ENCODE measurements at regions not wholly inside any gene's neighbourhood (a gene's known extent, or its start where the extent isn't known, plus 50 kb on each side); places are given as distances from the start of the nearest gene placed in this dataset.

- H3K9me3 ChIP-seq (ENCODE audit: low read depth, low read length, poor library complexity, severe bottlenecking) = no peaks in the 10 kb centered on the region
- H3K27me3 ChIP-seq (replicated peaks; ENCODE audit: insufficient read depth, low read depth, low read length, poor library complexity) = peaks cover 6% of the 10 kb centered on the region
- DNase-seq (ENCODE audit: low spot score) = peak; percentile 69
- no TSS peak for BruUV-seq (replicated peaks)
- ChIA-PET CTCF (no interaction called here), POLR2A (ENCODE audit: low non-redundant PET) (no interaction called here)
- no peak overlapping the region for H3K27ac ChIP-seq (ENCODE audit: low read depth, low read length, poor library complexity, severe bottlenecking)
- intact Hi-C loops (cut with micrococcal nuclease; ENCODE audit: unreplicated experiment) = no loop called here
- TF ChIP-seq CTCF (conservative IDR thresholded peaks at IDR 0.05; ENCODE audit: low read depth, low read length) = no peak
- no peak for TF ChIP-seq EZH2 (IDR thresholded peaks at IDR 0.05; ENCODE audit: borderline replicate concordance, low read depth, low read length, poor library complexity, severe bottlenecking)
- no peaks in the 10 kb centered on the region for H3K4me1 ChIP-seq (ENCODE audit: insufficient read depth, low read length, poor library complexity, severe bottlenecking)
- H3K36me3 ChIP-seq (ENCODE audit: insufficient read depth, low read length, poor library complexity, severe bottlenecking) = no peaks in the 10 kb centered on the region
- H3K4me3 ChIP-seq (ENCODE audit: low read depth, low read length, poor library complexity, severe bottlenecking) = no peak overlapping the region
Measured at GRCh38 chr6:133774356-133774755, 114.6 kb upstream of the TCF21 start.

GRCh38 chr6:133778414-133779130 lies 110.3 kb upstream of the TCF21 start:
- BruUV-seq (replicated peaks) = no TSS peak
- CTCF ChIA-PET = no interaction called here
- no peak for DNase-seq (ENCODE audit: low spot score)

GRCh38 chr6:133779916-133780695 lies 108.8 kb upstream of the TCF21 start:
- no peak for DNase-seq (ENCODE audit: low spot score)
- intact Hi-C loops (cut with micrococcal nuclease; ENCODE audit: unreplicated experiment) = no loop called here
- no peak for TF ChIP-seq EZH2 (IDR thresholded peaks at IDR 0.05; ENCODE audit: borderline replicate concordance, low read depth, low read length, poor library complexity, severe bottlenecking)
- TF ChIP-seq CTCF (conservative IDR thresholded peaks at IDR 0.05; ENCODE audit: low read depth, low read length) = no peak
- POLR2A ChIA-PET (ENCODE audit: low non-redundant PET) = no interaction called here
- no TSS peak for BruUV-seq (replicated peaks)
- H3K27me3 ChIP-seq (replicated peaks; ENCODE audit: insufficient read depth, low read depth, low read length, poor library complexity) = peaks cover 10% of the 10 kb centered on the region
- H3K36me3 ChIP-seq (ENCODE audit: insufficient read depth, low read length, poor library complexity, severe bottlenecking) = no peaks in the 10 kb centered on the region
- H3K27ac ChIP-seq (ENCODE audit: low read depth, low read length, poor library complexity, severe bottlenecking) = no peak overlapping the region
- CTCF ChIA-PET = no interaction called here
- H3K4me3 ChIP-seq (ENCODE audit: low read depth, low read length, poor library complexity, severe bottlenecking) = no peak overlapping the region
- H3K4me1 ChIP-seq (ENCODE audit: insufficient read depth, low read length, poor library complexity, severe bottlenecking) = no peaks in the 10 kb centered on the region
- H3K9me3 ChIP-seq (ENCODE audit: low read depth, low read length, poor library complexity, severe bottlenecking) = no peaks in the 10 kb centered on the region

More at GRCh38 chr6:133778414-133779130, 110.3 kb upstream of the TCF21 start:
- no peak for TF ChIP-seq CTCF (conservative IDR thresholded peaks at IDR 0.05; ENCODE audit: low read depth, low read length)
- TF ChIP-seq EZH2 (IDR thresholded peaks at IDR 0.05; ENCODE audit: borderline replicate concordance, low read depth, low read length, poor library complexity, severe bottlenecking) = no peak
- H3K9me3 ChIP-seq (ENCODE audit: low read depth, low read length, poor library complexity, severe bottlenecking) = no peaks in the 10 kb centered on the region
- H3K27ac ChIP-seq (ENCODE audit: low read depth, low read length, poor library complexity, severe bottlenecking) = no peak overlapping the region
- POLR2A ChIA-PET (ENCODE audit: low non-redundant PET) = no interaction called here
- H3K27me3 ChIP-seq (replicated peaks; ENCODE audit: insufficient read depth, low read depth, low read length, poor library complexity) = no peaks in the 10 kb centered on the region
- intact Hi-C loops (cut with micrococcal nuclease; ENCODE audit: unreplicated experiment) = no loop called here
- H3K4me1 ChIP-seq (ENCODE audit: insufficient read depth, low read length, poor library complexity, severe bottlenecking) = no peaks in the 10 kb centered on the region
- no peaks in the 10 kb centered on the region for H3K36me3 ChIP-seq (ENCODE audit: insufficient read depth, low read length, poor library complexity, severe bottlenecking)
- H3K4me3 ChIP-seq (ENCODE audit: low read depth, low read length, poor library complexity, severe bottlenecking) = no peak overlapping the region
